G401.6 (cell line): ENCODE measurements at regions not wholly inside any gene's neighbourhood (a gene's known extent, or its start where the extent isn't known, plus 50 kb on each side); places are given as distances from the start of the nearest gene placed in this dataset.

Experiments used
- FAIRE-seq: peaks from 2 replicates; lab custom pipeline; 2012; peaks lifted over from hg19 to GRCh38; lab: Jason Lieb, UNC

DNA sequence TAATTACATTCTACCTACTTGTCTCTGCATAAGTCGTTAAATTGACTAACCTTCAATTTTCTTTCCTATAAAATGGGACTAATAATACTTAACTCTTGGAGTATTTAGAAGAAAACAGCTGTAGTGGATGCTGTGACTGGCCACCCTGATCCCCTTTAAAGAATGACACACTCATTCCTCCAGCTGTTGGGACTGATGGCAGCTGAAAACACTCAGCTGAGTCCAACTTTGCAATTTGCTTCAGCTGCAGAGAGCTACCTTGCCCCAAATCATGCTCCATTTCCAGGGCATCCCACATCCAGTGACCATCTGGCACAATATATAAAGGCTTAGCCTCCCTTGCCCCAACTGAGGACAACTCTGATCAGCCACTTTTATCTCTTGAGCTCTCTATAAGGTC is 89.1 kb downstream of the MID1IP1 start:
- FAIRE-seq: no peak

DNA sequence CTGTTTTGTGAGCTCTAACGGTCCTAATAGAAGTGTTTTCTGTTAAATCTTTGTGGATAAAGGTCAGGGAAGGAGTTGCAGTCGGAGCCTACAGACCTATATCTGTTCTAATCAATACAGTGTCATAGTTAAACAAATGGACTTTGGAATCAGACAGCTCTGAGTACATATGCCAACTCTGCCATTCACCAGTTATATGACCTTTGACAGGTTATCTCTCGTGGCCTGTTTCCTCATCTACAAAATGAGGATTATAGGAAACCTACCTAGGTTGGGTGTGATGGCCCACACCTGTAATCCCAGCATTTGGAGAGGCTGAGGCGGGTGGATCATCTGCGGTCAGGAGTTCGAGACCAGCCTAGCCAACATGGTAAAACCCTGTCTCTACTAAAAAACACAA is 89.7 kb downstream of the MID1IP1 start:
- no peak for FAIRE-seq

DNA sequence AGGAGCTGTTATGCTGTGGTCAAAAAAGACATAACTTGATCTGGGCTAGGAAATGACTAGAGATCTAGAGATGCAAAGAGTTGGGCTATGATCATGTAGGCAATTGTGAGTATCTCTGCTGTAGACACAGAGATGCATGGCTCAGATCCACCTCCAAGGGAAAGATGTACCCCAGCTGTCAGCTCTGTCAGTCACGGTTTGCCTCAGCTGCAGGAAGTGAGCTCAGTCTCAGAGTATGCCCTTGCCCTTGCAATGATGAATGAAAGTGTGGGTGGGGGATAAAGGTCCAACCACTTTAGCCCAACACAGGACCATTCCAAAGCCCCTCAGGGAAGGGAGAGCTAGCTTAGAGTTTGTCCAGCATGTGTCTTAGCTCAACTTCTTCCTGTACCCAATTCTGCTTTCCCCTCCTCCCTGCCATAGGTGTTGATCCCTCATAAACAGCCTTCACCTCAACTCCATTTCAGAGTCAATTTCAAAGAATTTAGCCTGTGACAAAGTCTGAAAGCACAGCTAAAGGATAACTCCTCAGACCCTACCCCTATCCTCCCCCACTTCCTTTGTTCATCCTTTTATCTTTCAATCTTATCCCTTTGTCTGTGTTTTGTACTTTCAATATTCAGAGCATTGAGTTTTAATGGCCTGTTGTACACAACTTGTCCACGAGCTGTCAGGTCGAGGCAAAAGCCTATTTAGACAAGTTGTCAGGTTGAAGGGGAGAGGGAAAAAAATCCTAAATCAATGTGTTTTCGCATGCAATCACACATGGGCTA is 90.6 kb downstream of the MID1IP1 start:
- FAIRE-seq: no peak

GRCh38 chrX:38893441-38893840 is 92.2 kb downstream of the MID1IP1 start:
- no peak for FAIRE-seq

DNA sequence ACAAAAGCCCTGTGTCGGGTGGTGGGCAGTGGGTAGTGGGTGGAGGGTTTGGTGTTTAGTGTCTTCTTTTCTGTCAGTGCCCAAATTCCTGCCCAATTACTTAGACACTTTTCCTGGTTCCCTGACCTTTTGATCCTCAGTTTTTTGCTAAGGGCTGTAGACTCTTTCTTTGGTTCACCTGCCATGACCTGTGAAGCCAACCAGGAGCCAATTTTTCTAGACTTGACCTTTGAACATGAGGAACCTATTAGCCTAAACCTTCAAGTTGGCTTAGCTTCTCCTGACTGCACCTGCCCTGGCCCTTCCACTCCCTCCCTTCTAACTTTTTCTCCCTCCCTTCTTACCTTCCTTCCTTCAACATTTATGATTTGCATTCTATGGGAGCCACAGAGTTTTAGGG is 94.5 kb downstream of the MID1IP1 start:
- no peak for FAIRE-seq

- no peak for FAIRE-seq
These were observed 95.6 kb downstream of the MID1IP1 start for GRCh38 chrX:38896724-38897298.

- FAIRE-seq: no peak
These were observed 97.0 kb downstream of the MID1IP1 start for GRCh38 chrX:38898261-38898660.

DNA sequence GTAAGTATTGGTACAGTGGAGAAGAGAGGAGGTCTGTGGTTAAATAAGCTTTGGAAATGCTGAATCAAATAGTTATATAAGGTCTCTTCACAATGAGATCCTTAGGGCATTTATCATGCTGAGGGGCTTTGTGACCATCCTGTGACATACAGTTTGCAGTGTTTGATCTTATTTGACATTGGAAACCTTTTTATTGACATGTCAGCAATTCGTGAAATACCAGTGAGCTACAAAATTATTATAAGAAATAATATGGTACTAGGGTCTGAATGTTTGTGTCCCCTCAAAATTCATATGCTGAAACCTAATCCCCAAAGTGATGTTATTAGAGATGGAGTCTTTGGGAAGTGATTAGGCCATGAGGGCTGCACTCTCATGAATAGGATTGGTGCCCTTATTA is 98.4 kb downstream of the MID1IP1 start:
- no peak for FAIRE-seq

DNA sequence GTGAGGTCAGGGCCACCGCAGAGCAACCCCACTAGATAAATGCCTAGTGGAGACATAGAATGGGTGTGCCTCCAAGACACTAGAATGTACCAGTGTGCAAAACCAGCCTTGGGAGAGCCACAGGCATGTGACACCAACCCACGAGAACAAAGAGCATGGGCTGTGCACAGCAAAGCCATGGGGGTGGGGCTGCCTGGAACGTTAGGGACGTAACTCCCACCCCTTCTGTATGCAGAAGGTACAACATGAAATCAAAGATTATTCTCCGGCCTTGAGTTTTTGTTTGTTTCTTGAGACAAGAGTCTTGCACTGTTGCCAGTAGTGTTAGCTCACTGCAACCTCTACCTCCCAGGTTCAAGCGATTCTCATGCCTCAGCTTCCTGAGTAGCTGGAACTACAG is 99.5 kb downstream of the MID1IP1 start:
- no peak for FAIRE-seq

DNA sequence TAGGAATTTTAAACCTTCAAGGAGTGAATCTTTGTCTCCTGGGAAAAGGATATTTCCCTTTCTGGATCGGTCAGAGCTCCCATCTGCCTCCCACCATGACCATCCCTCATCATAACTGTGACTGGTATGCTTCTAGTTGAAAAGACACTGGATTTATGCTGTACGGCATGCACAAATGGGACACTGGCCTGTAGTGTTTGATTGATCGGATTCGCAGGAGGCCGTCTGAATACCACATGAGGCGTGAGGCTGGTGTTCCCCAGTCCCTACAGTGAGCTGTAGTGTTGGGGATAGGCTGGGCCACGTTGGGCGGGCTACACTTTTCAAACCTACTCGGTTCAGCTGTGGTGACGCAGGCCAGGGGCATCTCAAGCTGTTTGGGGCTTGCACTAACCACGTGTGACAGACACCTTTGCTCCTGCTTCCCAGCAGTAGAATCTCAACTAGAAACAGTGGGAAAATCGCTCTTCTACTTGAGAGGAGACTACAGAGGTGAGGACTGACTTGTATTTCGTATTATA is 101.8 kb downstream of the MID1IP1 start:
- no peak for FAIRE-seq

- no peak for FAIRE-seq
These were observed 115.5 kb downstream of the MID1IP1 start for GRCh38 chrX:38916801-38917200.

- FAIRE-seq: no peak
These were observed 116.7 kb downstream of the MID1IP1 start for GRCh38 chrX:38917954-38918353.

DNA sequence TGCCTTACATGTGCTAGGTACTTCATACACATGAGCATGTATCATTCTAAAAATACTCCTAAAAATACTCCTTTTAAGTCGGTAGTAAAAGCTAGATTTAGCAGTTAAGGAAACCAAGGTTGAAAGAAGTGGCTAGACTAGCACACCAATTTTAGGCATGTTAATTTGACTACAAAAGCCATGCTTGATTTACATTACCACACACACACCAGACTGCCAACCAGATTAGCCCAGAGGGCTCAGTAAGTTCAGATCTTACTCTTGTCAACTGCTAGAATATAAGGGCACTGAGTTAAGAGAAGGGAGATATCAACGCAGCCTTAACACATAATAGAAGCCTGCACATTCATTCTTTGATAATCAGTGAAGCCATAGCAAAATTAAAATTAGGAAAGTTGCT is 117.9 kb downstream of the MID1IP1 start:
- FAIRE-seq: no peak

GRCh38 chrX:38919853-38920528 is 118.7 kb downstream of the MID1IP1 start:
- FAIRE-seq: no peak

- FAIRE-seq: no peak
These were observed 122.3 kb downstream of the MID1IP1 start for GRCh38 chrX:38923451-38923969.

GRCh38 chrX:38927592-38927991 is 126.3 kb downstream of the MID1IP1 start:
- FAIRE-seq: no peak

- no peak for FAIRE-seq
These were observed 128.7 kb downstream of the MID1IP1 start for GRCh38 chrX:38929966-38930421.

DNA sequence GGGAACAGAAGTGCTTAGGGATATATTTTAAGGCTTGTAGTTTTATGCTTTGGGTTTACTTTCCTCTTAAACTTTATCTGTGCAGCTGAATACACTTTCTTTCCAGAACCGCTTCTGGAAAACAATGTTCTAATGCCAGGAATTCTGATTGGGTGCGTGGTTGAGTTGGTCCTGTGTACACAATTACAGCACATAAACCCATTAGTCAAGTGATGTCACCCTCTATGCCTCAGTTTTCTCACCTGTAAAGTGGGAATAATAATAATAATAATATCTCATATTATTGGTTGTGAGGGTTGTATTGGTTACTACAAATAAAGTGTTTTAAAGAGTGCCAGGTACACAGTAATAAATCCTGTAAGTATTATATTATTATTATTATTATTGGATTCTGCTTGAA is 129.2 kb downstream of the MID1IP1 start:
- no peak for FAIRE-seq

DNA sequence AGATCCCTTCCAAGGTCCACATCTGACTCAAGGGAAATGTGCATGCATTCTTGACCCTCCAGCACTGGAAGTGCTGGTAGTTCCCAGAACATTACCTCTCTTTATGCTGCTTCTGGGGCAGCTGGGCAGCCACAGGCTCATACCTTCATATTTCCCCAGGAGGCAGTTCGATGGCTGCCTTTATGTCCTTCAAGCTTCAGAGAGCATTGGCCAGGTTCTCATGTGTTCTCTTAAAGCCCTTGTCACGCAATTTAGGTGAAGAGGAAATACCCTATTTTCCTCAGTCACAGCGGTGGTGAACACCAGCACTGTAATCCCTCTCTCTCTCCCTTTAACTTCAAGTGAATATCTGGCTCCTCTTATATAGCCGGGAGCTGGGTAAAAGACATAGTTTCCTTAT is 134.3 kb downstream of the MID1IP1 start:
- no peak for FAIRE-seq

- no peak for FAIRE-seq
These were observed 136.1 kb downstream of the MID1IP1 start for GRCh38 chrX:38937400-38937799.

GRCh38 chrX:38937926-38938325 is 136.7 kb downstream of the MID1IP1 start:
- FAIRE-seq: no peak

- no peak for FAIRE-seq
These were observed 137.8 kb downstream of the MID1IP1 start for GRCh38 chrX:38939067-38939466.

GRCh38 chrX:38940547-38940946 is 139.3 kb downstream of the MID1IP1 start:
- no peak for FAIRE-seq
